NCI-H1417 treated with DMSO at 0.1 percent for 48 hours (cell line): ENCODE measurements at regions not wholly inside any gene's neighbourhood (a gene's known extent, or its start where the extent isn't known, plus 50 kb on each side); places are given as distances from the start of the nearest gene placed in this dataset.
A peak's percentile ranks its signal among the peaks of the same experiment; 100 is the strongest.

Experiments
- DNase-seq: peaks from one replicate; lab custom pipeline; 2025; lab: John Stamatoyannopoulos, UW

DNA sequence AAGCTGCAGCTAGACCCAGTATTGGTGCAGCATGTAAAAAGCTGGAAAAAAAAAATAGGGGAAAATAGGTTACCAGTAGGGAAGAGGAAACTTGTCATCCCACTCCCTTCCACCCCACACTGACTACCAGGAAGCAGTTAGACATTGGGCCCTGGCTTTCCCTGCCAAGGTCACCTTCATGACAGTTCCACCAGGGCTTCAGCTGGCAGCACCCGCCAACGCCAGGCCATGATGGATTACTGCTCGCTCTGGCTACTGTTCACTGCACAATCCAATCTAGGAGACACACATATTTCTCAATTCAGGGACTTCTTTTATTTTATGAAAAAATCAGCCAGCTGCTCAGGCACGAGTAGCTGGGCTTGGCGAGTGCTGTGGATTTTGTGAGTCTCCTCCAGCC lies 127.7 kb downstream of the DMRTA2 start:
- DNase-seq: no peak

DNA sequence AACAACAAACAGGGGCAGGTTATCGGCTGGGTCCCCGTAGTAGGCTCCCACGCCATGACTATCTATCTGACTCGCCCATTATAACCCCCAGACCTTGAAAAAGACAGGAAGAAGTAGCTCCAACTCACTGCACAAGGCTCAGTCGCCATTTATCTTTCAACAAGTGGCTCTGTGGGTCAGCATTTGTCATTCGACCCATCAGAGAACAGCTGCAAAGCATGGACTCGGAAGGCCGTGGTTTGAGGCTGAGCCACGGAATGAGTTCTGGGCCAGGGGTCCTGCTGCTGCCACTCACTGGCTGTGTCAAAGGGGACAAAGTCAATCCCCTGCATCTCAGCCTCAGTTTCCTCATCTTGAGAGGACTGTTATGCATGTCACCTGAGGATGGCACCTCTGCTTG lies 131.0 kb downstream of the DMRTA2 start:
- DNase-seq: no peak

DNA sequence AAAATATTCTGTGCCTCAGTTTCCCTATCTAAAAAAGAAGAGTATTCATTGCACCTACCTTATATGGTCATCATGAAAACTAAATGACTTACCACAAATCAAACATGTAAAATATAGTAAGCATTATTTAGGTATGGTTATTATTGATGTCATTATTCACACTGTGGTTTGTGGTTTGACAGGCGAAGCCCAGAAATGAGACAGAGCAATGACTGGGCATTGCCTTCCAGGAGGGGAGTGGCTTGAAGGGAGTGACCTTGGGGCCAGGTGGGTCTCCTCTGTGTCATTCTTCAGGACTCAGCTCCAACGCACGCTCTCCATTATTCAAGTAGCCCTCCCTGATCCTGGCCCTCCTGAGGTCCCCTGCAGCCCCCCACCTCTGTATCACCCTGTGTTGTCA lies 133.7 kb downstream of the DMRTA2 start:
- DNase-seq: no peak

DNA sequence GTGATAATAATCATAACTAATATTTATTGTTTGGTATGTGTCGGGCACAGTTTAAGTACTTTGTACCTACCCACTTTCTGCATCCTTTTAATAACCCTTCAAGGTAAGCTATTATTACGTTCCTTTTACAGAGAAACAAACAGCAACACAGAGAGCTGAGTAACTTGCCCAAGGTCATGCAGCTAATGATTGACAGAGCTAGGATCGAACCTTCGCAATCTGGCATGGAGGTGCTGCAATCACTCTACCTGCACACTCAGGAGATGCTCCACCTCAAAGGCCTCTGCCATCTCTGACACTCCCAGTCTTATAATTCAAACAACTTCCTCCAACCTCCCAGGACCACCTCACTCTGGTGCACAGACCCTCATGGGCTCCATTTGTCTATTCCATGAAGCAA lies 137.2 kb downstream of the DMRTA2 start:
- no peak for DNase-seq

DNA sequence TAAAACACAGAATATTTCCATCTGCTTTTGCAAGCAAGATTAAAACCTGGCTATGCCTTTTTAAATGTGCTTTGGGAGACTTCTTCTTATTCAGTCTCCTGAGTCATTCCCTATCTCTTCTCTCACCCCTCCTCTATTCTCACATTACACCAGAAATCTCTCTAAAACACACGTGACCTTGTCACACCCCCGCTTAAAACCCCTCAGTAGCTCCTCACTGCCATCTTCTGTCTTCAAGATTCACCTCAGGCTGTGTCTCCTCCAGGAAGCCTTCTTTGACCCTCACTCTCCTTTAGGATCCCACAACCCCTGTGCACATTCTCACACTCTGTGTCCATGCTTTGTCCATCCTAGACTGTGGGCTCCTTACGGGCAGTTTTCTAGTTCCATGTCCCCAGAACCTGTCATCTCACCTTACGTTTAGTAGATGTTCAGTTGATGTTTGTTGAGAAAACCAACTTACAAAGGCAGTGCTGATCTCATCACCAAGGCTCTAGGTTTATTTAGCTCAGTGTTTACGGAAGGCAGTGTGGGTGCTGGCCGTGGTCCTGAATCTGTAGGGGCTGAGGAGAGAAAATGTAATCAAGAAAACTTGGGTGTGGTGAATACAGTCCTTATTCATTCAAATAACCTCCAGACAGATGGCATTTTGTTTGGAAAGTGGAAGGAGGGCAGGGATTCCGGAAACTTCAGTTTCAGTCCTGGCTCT lies 143.5 kb downstream of the DMRTA2 start:
- DNase-seq: no peak

DNA sequence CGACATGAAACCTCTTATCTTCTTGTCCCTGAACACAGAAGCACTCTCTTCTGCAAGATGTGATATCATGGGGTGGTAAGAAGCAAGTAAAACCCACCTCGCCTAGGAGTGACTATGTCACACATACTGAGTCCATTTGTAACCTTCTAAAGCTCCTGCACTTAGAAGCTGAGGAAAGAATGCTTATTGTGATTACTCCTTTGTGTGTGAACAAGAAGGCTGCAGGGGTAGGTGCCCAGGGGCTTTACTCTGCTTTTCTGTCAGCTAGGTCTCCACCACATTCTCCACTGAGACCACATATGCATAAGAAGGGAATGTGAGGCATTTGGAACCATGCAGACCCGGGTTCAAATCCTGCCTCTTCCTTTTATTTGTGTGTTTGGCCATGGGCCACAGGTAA lies 144.3 kb downstream of the DMRTA2 start:
- DNase-seq: no peak

DNA sequence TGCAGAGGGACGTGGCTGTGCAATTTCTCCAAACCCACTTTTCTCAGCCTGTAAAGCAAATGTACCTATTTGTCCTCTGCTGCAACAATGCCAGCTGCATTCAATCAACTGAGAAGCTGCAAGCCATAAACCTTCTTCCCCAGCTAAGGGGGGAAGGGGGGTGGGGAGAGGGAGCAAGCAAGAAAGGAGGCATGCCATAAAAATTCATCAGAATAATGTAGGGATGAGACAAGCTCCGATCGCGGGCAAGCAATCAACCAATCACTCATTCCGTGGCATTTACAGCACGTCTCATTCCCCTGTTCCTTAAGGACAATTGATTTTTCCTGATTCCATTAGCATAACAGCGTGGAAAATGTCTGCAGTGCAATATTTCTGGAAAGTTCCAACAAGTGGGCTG lies 144.8 kb downstream of the DMRTA2 start:
- no peak for DNase-seq

DNA sequence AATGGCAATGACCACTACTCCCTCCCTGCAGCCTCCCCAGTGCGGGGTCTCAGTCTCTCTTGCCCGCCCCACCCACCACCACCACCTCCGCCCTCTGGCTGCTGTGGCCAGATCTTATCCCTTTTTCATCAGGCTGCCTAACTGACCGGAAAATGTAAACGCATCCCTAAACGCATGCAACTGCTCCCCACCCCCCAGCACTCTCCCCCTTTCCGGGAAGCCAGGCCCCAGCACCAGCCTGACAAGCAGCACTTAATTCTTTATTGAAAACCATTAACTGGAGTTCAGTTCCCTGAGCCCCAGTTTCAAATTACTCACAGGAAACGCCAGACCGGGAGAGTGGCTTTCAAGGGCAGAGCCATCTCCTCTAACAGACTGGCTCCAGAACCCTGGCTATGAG lies 147.7 kb downstream of the DMRTA2 start:
- peak; percentile 49 for DNase-seq

DNA sequence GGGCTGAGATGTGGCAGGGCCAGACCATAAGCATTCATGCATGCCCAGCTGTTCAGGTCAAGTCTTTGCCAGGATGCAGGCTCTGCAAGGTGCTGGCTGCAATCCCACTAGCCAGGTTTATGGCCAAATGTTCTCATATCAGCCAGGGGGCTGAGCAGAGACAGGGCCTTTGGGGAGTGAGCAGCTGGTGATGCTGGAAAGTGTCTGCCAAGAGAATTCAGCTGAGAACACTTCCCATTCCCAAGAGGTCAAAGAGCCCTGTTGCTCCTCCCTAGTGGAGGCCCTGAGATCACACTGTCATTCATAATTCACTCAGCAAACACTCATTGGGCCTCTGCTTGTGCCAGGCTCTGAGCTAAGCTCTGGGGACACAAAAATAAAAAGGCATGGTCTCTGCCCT lies 150.3 kb downstream of the DMRTA2 start:
- no peak for DNase-seq

DNA sequence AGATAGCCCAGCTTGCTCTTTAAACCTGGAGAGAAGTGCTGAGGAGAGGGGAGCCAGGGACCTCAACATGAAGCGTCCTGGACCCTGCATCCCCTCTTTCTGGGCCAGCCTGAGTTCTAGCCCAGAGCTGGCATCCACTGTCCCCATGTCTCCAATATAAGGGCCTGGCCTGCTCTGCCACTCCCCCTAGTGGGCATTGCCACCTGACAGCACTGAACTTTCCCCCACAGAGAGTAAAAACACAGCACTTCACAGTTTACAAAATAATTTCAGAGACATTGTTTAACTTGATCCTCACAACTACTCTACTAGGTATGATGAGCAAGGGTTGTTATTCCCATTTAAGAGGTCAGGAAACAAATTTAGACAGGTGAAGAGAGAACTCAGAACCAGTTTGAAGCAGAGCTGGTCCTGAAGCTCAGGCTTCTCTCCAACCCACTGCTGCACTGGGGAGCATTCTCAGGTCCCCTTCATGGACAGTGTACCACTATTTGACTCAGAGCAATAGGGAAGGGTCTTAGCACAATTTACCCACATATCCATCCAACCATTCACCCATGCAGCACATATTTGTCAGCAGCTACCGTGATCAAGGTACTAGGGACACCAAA lies 151.2 kb downstream of the DMRTA2 start:
- DNase-seq: no peak

DNA sequence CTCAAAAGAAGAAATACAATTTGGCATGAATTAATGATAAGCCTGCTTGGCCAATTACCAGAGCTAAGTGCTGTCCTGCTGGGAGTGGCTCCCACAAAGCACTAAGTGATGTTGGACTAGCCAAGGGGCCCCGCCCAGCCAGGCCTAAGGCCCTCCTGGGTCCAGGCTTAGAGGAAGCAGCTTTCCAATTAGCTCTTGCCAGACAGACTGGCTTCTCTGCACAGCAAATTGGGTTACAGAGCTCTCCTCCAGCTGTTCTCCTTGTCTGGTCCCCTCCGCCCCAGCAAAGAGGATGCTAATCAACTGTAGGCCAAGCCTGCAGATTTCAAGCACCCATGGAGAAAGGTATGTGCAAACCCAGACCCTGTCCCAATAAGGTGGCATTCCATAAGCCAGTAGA lies 151.9 kb downstream of the DMRTA2 start:
- no peak for DNase-seq

DNA sequence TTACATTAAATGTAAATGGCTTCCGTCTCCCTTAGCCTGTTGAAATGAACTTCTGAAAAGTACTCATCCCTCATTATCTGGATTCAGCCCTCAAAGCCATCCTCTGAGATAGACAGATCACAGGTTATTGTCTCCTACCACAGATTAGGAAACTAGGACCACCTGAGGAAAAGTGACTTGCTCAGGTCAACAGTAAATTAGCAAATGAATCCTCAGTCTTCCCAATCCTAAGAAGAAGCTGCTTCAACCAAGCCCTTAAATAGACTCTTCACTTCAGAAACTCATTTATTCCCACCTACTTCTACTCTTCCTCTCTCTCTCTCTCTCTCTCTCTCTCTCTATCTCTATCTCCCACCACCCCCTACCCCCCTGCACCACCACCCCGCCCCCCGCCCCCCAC lies 152.3 kb downstream of the DMRTA2 start:
- DNase-seq: no peak

DNA sequence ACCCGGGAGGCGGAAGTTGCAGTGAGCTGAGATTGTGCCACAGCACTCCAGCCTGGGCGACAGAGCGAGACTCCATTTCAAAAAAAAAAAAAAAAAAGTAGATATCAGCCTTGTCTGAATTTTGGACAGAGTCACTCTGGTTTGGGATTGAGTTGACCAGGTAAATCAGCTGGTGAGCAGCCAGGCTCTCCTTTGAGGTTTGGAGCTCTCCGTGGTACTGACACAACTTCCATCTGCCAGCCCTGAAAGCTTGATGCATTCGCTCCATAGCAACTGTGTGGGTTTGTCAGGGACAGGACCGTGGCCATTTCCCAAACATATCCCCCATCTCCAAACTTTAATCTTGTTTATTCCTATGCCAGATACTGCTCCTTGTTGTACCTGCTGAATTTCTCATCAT lies 155.2 kb downstream of the DMRTA2 start:
- no peak for DNase-seq

DNA sequence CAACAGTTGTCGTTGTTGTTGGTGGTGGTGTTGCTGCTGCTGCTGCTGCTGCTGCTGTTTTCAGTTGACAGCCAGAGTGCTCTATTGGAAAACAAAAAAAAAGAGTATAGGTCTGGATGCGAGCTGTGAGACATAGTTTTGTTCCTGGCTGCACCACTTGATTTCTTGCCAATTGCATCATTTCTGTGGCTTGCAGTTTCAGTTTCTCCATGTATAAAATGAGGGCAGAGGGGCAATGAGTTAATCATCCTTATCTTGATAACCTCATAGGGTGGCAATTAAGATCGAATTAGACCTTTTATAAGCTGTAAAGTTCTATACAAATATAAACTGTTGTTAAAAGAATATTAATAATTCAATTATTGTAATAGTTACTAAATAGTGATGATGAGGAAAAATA lies 156.7 kb downstream of the DMRTA2 start:
- DNase-seq: no peak

DNA sequence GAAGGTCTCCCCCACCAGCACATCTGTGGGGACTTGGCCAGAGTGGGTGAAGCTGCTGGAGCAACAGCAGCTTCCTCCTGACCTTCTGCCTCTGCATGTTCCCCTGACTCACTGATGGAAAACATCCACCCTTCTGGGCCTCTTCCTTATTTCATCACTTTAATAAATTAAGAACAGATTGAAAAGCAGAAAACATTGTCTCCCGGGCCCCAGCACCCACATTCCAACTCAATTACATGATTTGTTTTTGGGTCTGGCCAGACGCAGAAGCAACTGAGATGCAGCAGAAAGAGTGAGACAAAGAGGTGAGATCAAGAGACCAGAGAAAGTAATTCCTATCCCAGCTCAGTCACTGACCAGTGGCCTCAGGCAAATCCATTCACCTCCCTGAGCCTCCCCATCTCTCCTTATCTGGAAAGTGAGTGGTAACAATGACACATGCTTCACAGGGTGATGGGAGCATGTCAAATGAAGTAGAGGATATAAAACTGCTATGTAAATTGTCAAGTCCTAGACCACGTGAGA lies 157.1 kb downstream of the ELAVL4 start:
- DNase-seq: no peak

DNA sequence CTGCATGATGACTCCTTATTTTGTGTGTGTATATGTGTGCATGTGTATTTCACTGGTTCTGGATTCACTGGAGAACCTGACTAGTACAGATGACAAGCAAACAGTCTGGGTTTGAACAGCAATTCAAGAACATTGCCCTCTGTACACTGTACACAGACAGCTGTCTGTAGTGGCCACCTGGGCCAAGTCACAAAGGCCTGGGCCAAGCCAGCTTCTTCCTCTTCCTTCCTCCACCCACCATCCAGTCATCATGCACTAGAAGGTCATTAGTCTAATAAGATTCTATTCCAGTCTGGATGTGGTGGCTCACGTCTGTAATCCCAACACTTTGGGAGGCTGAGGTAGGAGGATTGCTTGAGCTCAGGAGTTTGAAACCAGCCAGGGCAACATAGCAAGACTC lies 155.9 kb downstream of the ELAVL4 start:
- DNase-seq: no peak

DNA sequence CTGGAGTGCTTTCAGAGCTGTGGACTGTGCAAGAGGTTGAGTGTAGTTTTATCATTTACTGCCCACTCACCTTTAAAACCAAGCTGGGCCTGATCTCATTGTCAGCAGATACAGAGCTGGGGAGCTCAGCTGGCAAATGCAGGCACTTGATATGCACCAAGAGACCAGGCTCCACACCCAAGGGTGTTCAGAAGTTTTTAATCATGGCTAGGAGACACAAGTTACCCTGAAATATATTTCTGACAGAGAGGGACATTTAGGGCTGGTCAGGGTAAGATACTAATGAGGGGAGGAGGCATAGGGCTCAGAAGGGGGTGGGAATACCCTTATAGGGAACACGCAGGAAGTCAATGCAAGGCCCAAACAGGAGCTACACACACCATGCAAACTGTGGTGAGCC lies 153.7 kb downstream of the ELAVL4 start:
- DNase-seq: no peak

DNA sequence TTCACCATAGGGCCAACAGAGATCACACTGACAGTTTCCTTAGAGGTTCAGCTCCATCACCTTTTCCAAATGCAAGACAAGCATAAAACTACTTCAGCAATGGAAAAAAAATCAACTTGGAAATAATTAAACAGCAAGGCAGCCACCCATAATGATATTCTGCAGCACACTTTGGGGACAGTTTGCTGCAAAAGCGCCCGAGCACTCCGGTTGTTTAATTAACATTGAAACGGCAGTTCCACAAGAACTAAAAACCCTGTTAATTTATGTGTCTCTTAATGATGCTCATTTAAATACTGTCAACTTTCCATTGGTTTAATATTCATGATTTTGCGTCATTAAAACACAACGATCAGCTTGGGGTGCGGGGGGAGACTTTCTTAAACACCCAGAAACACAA lies 153.2 kb downstream of the ELAVL4 start:
- DNase-seq: no peak

DNA sequence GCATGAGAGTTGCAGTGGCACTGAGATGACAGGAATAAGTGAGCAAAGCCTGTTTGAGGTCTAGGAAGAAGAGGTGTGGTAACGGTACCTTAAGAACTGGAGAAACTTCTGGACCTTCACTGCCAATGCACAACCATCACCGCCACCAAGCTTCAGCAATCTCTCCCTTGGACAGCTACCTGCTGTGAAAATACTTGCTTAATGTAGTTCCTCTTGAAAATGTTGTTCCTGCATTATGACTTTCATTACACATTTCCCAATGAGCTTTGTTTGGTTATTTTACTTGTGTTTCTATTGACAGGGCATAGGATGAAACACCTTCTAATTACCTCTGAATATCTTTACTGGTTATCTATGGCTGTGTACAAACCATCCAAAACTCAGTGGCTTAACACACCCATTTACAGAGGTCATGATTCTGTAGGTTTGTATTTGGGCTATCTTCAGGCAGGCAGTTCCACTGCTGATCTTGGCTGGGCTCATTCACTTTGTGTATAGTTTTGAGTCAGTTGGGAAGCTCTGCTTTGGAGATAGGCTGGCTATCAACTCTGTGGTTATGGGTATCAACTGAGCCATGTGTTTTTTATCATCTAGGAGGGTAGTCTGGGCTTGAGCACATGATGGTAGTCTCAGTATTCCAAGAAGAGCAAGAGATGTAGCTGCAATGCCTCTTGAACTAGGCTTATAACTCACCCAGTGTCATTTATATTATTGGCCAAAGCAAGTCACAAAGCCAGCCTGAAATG lies 149.4 kb downstream of the ELAVL4 start:
- no peak for DNase-seq

DNA sequence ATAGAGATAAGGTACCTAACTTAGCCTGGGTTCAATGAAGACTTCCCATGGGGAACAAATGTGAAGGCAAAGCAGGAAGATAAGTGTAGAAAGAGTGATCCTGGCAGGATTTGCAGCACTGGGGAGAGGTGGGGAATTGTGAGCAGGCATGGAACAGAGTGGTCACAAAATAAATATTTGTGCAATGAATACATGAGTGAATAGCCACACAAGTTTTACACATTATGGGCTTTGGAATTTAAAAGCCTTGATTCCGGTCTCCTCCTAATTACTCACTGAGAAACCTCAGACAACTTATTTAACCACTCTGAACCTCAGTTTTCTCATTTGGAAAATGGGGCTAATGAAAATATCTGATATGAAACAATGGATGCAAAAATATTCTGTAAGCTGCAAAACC lies 148.3 kb downstream of the ELAVL4 start:
- DNase-seq: no peak
